Stomach (tissue), 8 donors: ENCODE measurements at regions not wholly inside any gene's neighbourhood (a gene's known extent, or its start where the extent isn't known, plus 50 kb on each side); places are given as distances from the start of the nearest gene placed in this dataset.

Source experiments
- DNase-seq, 2 donors: peaks; one replicate each; pipeline versions ENCODE4 v3.0.0 to v3.0.0-alpha.2; 2013 to 2019
- H3K27ac ChIP-seq, 5 donors: fragments of 200-600 bp in 4 of 5; sonication (generic) in 4 of 5; one replicate each; pipeline ENCODE4 v1.5.1; 2013 to 2019; ENCODE audit warnings: mild to moderate bottlenecking in 1 of 5, moderate library complexity in 1 of 5
- H3K27me3 ChIP-seq, 3 donors: fragments of 200-600 bp; sonication (generic); one replicate each; pipeline ENCODE4 v1.5.1; 2017 to 2019; ENCODE audit warnings: mixed run types in 1 of 3
- H3K36me3 ChIP-seq, 4 donors: fragments of 200-600 bp; sonication (generic); 1 replicate in 3 of 4; 2 replicates in 1 of 4; pipeline ENCODE4 v1.5.1; 2016 to 2019
- H3K4me1 ChIP-seq, 4 donors: fragments of 200-600 bp; sonication (generic); one replicate each; pipeline ENCODE4 v1.5.1; 2016 to 2019
- H3K4me3 ChIP-seq, 4 donors: fragments of 200-600 bp; sonication (generic) in 3 of 4; one replicate each; pipeline ENCODE4 v1.5.1; 2016 to 2019; ENCODE audit warnings: mild to moderate bottlenecking in 1 of 4
- H3K9me3 ChIP-seq, 4 donors: fragments of 200-600 bp; sonication (generic); one replicate each; pipeline ENCODE4 v1.5.1; 2016 to 2019
- EP300 ChIP-seq: sonication (generic); formaldehyde crosslinking; IDR thresholded peaks from one replicate; pipeline ENCODE4 v1.6.1; 2017; ENCODE audit warnings: antibody characterized with exemption
- POLR2A ChIP-seq, 4 donors: fragments of 450-650 bp; IDR thresholded peaks; one replicate each; pipeline ENCODE4 v1.6.1; 2016; ENCODE audit warnings: antibody characterized with exemption in 4 of 4, control low read depth in 2 of 4, mild to moderate bottlenecking in 1 of 4, moderate library complexity in 1 of 4
- POLR2AphosphoS5 ChIP-seq, 3 donors: sonication (generic); formaldehyde crosslinking; IDR thresholded peaks; one replicate each; pipeline ENCODE4 v1.6.1; 2016; ENCODE audit warnings: antibody characterized with exemption in 3 of 3
- WGBS, 5 donors: extraction: QIAGEN DNeasy Blood & Tissue Kit in 3 of 5; methylation state at CpG; one replicate each; pipeline versions ENCODE4 v1.1.5 to v1.1.7; 2013 to 2018; 5-methylcytosine and 5-hydroxymethylcytosine counted together
- intact Hi-C: fragments of 100-400 bp; cut with DNase I; formaldehyde crosslinking; loops from one replicate; pipeline ENCODE4 v1.15.1; 2023; ENCODE audit warnings: low total_unique reads
- TF ChIP-seq, protein P1 (sequence below), 7 experiments: fragments of 450-650 bp in 4 of 7; fragments of 200-600 bp in 3 of 7; sonication (generic) in 3 of 7; IDR thresholded peaks; one replicate each; pipeline ENCODE4 v1.5.1; 2016 to 2019; ENCODE audit warnings: antibody characterized with exemption in 7 of 7, control low read depth in 2 of 7, mild to moderate bottlenecking in 1 of 7
- donor health status: healthy with polysubstance abuse.
- donor health status: Bipolar disorder and iron deficiency.
- donor health status: healthy.

GRCh38 chr9:10753474-10753873 lies 140.7 kb upstream of the PTPRD start:
- no peak for DNase-seq
- TF ChIP-seq EP300 (no peak), POLR2AphosphoS5 (IDR thresholded peaks at IDR 0.05) (no peak), POLR2A (IDR thresholded peaks at IDR 0.05) (no peak)
- TF ChIP-seq, protein P1, sequence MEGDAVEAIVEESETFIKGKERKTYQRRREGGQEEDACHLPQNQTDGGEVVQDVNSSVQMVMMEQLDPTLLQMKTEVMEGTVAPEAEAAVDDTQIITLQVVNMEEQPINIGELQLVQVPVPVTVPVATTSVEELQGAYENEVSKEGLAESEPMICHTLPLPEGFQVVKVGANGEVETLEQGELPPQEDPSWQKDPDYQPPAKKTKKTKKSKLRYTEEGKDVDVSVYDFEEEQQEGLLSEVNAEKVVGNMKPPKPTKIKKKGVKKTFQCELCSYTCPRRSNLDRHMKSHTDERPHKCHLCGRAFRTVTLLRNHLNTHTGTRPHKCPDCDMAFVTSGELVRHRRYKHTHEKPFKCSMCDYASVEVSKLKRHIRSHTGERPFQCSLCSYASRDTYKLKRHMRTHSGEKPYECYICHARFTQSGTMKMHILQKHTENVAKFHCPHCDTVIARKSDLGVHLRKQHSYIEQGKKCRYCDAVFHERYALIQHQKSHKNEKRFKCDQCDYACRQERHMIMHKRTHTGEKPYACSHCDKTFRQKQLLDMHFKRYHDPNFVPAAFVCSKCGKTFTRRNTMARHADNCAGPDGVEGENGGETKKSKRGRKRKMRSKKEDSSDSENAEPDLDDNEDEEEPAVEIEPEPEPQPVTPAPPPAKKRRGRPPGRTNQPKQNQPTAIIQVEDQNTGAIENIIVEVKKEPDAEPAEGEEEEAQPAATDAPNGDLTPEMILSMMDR (IDR thresholded peaks at IDR 0.05), result no peak
- Histone ChIP-seq H3K36me3 (no peaks in the 10 kb centered on the region), H3K4me1 (no peaks in the 10 kb centered on the region), H3K27ac (no peak overlapping the region), H3K27me3 (no peaks in the 10 kb centered on the region), H3K9me3 (peaks cover 0 to 8% (median 0%) of the 10 kb centered on the region in 4 donors), H3K4me3 (no peak overlapping the region)
- intact Hi-C loops, result no loop called here
- WGBS, 5 donors, result 55 to 68% (median 60%) methylated on average over 2 of the region's 2 CpGs

- Histone ChIP-seq H3K36me3 (no peaks in the 10 kb centered on the region), H3K27me3 (no peaks in the 10 kb centered on the region), H3K4me3 (no peak overlapping the region), H3K27ac (no peak overlapping the region), H3K4me1 (no peaks in the 10 kb centered on the region), H3K9me3 (no peaks in the 10 kb centered on the region)
- intact Hi-C loops, result no loop called here
- WGBS, 5 donors, result 79 to 89% (median 85%) methylated on average over 3 of the region's 3 CpGs
- no peak for DNase-seq
- TF ChIP-seq POLR2A (IDR thresholded peaks at IDR 0.05), result no peak
- TF ChIP-seq POLR2AphosphoS5 (IDR thresholded peaks at IDR 0.05), result no peak
- TF ChIP-seq EP300, result no peak
- TF ChIP-seq, protein P1 (IDR thresholded peaks at IDR 0.05), result no peak
Observed at GRCh38 chr9:10764481-10764880, 151.7 kb upstream of the PTPRD start.

DNA sequence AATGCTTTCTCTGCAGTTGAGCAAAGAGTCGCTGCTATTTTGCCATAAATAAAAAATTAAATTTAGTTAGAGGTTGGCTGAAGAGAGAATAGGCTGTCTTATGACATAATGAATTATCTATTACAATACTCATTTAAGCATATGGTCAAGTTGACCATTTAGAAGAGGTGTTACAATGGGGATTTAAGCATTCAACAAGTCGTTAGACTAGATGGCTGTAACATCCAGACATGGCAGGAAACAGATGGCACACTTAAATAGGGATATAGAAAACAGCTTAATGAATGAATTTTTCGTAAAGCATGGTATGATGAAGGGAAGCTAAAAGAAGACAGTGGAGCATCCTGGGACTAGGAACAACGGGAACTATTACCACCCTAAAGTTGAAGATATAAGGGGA lies 160.3 kb upstream of the PTPRD start:
- no peak for DNase-seq
- 60 to 72% (median 65%) methylated on average over 4 of the region's 4 CpGs for WGBS, 5 donors
- no peak overlapping the region for H3K4me3 ChIP-seq
- H3K27me3 ChIP-seq, result no peaks in the 10 kb centered on the region
- intact Hi-C loops, result no loop called here
- peaks cover 0 to 5% (median 0%) of the 10 kb centered on the region in 4 donors for H3K9me3 ChIP-seq
- no peaks in the 10 kb centered on the region for H3K4me1 ChIP-seq
- TF ChIP-seq, protein P1 (IDR thresholded peaks at IDR 0.05), result no peak
- TF ChIP-seq POLR2AphosphoS5 (IDR thresholded peaks at IDR 0.05) (no peak), EP300 (no peak), POLR2A (IDR thresholded peaks at IDR 0.05) (no peak)
- H3K36me3 ChIP-seq, result no peaks in the 10 kb centered on the region
- H3K27ac ChIP-seq, result no peak overlapping the region

DNA sequence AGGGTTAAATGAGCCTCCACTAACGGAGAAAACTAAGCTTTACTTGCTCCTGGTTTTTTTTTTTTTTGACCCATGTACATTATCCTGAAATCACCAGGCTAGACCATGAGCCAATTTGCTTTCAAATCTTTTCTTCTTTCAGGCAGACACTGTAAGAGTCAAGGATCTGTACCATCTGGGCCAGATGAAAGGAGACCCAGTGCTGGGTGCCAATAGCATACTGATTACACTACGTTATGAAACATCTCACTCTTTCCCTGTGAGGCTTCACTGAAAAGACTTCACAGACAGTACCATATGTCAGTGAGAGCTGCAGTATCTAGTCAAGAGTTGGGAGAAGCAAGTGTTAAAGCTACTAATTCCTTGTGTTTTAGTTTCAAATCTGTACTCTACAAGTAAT lies 161.2 kb upstream of the PTPRD start:
- intact Hi-C loops, result no loop called here
- Histone ChIP-seq H3K4me1 (no peaks in the 10 kb centered on the region), H3K27me3 (no peaks in the 10 kb centered on the region), H3K27ac (no peak overlapping the region), H3K4me3 (no peak overlapping the region), H3K9me3 (peaks cover 0 to 5% (median 0%) of the 10 kb centered on the region in 4 donors), H3K36me3 (no peaks in the 10 kb centered on the region)
- TF ChIP-seq, protein P1 (IDR thresholded peaks at IDR 0.05), result no peak
- no peak for TF ChIP-seq EP300
- TF ChIP-seq POLR2AphosphoS5 (IDR thresholded peaks at IDR 0.05), result no peak
- TF ChIP-seq POLR2A (IDR thresholded peaks at IDR 0.05), result no peak
- WGBS, 5 donors, result 57 to 69% (median 61%) methylated on average over 2 of the region's 2 CpGs
- DNase-seq, result no peak
